HG03175 (cell line): ENCODE measurements at regions not wholly inside any gene's neighbourhood (a gene's known extent, or its start where the extent isn't known, plus 50 kb on each side); places are given as distances from the start of the nearest gene placed in this dataset.

Experiments used
- ATAC-seq: cut with Tn5 transposase; IDR thresholded peaks from one replicate; pipeline ENCODE4 v1.9.1; 2021; ENCODE audit warnings: mild to moderate bottlenecking, moderate library complexity; ENCODE audit not compliant: unreplicated experiment

DNA sequence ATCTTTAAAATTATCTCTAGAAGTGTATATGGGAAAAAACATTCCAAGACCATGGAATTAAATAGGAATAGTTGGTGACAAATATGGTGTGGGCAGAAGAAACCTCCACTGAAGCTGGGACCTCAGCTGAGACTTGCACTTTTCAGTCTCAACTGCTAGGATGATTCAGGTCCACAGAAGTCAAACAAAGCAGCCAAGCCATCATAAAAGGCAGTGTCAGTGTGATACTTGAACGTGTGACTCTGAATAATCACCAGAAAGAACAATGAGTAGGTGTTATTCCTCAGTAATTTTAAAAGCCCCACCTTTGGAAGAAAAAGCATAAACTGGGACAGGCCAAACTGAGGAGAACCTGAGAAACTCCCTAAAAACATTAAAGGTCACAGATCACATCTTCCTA lies 90.7 kb downstream of the ZNF281 start:
- no peak for ATAC-seq

DNA sequence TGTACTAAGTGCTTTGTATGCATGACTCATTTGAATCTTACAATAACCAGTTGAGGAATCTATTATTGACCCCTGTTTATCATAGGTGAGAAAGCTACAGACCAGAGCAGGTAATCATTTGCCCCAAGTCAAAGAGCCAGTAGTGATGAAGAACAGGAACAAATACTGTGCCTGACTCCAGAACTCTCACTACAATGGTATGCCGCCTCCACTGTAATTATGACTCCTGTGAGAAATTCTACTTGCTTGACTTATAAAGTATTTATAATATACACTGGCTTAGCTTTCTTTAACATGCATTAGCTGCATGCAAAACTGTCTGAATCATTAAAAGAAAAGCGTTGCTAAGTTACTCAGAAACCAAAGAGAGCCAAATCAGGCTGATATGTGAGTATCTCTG lies 92.6 kb downstream of the ZNF281 start:
- ATAC-seq: no peak

DNA sequence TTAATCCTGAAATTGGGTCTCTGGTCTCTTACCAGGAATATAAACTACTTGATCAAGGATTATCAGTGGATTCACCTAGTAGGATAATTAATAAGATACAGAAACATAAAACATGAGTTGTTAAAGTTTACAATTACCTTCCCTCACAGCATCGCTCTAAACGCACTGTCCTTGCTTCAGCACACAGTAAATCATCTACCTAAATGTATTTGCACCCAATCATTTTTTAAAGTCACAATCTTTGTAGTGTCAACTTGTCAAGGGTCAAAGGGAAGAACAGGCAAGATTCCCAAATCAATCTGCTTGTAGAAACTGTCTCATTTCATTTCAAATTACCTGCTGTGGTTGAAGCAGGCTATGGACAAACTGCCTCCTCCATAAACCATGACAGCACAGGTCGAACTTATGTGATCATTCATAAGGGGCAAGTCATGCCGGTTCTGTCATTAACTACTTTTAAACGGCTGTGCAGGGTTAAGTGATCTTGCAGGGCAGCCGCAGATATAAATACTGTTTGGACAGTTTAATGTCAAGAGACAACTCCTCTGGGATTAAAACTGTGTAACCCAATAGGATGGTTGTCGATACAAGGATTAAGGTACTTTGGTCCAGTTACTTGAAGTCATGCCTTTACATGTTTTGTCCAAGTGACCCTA lies 93.6 kb downstream of the ZNF281 start:
- no peak for ATAC-seq

DNA sequence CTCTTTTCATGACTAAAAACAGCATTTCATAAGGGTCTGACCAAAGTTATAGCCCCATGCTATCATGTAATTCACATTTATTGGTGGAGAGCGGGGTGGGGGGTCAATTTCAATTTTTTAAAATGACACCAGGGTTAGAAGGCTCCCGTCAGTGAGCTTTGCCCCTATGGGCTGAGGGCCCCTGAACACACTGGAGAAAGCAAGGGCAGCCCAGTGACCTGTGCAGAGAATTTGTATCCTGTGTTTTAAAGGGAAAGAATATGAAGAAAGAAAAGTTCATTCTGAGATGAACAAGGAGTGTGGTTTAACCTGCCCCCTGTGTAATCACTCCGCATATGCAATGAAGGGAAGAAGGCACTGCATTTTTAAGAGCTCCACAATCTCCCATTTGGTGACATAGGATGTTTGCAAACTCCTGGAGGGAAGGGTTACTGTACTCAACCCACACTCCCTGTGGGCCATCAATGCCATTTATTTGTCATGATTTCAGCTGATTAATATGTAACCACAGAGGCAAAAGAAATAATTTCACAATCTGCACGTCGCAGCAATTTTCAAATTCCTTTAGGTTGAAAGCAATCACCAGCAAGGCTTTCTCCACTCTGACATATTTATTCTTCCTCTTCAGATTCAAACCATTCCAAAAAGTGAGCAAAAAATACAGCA lies 95.6 kb downstream of the ZNF281 start:
- no peak for ATAC-seq

DNA sequence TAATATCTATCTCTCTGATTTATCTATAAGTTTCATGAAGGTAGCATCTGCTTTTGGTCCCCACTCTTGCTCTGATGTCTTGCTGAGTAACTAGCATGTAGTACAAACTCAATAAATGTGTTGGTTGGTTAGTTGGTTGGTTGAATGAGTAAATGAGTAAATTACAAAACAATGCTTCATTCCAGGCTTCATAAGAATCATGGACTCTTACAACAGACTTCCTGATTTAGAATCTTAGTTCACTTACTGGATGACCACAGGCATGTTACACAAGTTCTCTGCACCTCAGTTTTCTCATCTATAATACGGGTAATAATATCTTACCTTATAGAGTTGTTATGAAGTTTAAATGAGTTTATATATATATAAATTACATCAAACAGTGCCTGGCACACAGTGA lies 98.6 kb downstream of the ZNF281 start:
- ATAC-seq: no peak

DNA sequence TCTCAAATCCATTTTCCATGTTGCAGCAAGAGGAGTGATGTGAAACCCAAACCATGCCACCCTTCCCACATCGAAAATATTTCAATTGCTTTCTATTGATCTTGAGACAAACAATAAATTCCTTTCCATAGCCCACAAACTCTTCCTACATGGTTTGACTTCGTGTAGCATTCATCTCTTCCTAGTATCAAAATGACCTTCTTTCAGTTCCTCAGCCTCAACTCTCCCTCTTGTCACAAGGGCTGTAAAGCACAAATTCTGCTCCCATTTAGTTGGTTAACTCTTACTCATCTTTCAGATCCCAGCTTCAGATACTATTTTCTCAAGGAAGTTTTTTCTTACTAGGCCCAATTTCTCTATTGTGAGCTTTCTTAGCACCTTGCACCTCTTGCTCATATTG lies 99.0 kb downstream of the ZNF281 start:
- ATAC-seq: no peak

DNA sequence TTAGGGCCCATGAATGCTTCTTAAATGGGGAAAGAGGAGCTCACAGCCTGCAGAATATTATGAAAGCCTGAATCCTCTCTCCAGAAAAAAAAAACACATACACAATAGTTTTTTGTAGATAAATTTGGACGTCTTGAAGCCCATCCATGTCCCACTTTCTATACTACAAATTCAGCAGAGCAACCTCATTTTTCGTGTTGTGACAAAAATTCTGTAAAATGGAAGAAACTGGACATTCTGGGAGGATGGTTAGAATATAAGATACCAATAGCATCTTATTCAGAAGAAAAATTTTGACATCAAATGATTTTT lies 102.1 kb downstream of the ZNF281 start:
- ATAC-seq: no peak

DNA sequence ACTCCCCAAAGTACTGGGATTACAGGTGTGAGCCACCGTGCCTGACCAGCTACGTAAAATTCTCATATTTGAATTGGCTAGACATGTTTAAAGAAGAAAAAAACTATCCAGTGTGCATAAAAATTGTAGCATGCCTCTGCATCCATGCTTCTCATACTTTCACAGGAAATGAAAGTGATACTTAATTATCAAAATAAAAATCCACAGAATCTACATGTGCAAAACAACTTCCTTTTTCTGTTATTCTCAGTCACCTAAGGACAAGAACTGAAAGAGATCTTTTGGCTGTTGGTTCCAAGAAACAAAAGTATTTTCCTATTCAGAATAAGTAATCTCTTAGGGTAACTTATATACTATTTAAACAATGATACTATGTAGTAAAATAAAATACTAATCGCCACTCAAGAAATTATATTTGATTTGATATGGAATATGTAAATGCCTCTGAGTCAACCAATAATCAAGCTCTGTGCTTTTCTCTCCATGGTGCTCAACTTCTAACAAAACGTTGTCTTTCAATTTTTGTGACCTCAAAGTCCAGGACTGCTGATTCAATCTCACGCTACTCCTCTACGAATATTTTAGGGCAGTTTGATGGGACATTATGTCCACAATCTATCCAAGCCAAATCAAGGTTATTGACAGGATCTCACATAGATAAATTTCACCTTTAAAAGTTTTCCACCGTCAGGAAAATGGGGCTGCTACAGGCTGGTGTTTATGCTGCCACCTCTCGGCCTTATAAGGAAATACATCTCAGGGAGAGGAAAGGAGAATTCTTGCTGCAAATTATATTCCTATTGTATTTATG lies 102.7 kb downstream of the ZNF281 start:
- peak; percentile 75 for ATAC-seq

DNA sequence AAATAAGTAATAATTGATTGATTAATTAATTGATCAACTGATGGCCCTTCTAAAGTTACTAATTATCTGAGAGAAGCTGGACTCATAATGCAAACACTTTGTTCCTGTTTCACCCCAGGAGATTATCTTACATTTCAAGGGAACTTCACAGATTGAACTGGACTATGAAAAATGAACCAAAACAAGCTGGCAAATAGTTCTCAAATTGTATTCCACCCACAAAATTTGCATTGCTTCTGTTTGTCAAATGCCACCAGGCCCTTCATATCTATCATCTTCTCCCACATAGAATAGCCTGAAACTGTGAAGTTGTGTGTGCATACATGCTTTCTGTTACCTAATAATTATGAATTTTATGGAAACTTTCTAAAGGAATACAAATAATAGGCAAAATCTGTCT lies 104.0 kb downstream of the ZNF281 start:
- no peak for ATAC-seq

DNA sequence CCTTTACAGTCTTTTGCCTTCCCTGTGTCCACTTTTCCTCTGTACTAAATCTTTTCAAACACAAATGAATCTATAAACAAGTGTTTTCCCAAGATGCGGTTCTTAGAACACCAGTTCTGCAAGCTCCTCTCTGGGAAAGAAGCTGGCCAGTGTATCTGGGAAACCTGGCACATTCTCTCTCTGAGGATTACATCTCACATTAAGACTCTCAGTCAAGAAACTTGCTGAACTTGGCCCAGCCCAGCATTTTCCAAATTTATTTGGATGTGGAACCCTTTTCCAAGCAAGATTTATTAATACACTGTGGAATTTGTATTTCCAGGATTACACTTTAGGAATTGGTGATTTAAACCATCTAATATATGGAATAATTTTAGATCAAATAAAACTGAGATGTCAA lies 105.7 kb downstream of the ZNF281 start:
- ATAC-seq: no peak

DNA sequence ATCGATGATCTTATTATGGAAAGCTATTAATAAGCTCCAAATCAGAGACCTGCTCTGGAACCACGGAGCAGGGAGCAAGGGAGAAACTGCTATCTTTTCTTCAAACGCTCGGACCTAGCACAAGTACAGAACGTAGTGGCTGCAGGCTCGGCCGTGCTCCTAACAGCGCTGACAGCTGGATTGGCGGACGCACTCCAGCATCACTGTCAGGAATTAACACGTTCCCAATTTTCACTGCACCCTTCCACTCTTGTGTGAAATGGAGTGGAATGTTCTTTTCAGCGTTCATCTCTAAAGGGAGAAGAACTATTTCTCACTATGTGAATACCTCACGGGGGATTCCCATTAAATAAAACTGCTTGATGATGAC lies 106.9 kb downstream of the ZNF281 start:
- ATAC-seq: no peak

DNA sequence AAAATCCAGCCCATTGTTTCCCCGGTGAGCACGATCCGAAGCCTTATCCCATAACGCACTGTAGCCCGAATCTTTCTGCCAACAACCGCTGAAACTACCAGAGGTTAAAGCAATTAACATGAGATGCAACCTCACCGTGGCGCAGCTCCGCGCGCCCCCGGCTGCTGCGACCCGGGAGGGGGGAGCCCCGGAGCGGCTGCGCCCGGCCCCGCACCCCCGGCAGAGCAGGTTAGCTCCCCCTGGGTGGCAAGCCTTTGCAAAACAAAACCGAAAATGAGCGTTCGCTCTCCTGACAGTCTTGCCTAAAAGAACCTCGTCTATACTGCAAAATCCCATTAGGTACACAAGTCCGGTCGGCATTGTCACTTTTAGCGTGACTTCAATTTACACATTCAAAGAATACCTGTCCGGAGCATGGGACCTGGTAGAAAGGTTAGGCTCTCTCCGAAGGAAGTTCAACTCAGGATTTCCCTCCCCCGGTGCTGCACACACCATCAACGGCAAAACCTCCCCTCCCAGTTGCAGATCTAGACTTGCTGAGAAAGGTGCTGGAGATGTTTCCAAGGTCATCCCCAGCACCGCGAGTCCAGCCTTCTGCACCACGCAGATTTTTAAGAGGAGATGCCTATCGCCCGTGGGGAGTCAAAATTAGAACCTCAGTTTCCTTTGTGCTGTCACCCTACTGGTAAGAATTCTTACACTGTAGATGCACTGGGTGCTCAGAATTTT lies 107.5 kb downstream of the ZNF281 start:
- peak; percentile 58 for ATAC-seq

DNA sequence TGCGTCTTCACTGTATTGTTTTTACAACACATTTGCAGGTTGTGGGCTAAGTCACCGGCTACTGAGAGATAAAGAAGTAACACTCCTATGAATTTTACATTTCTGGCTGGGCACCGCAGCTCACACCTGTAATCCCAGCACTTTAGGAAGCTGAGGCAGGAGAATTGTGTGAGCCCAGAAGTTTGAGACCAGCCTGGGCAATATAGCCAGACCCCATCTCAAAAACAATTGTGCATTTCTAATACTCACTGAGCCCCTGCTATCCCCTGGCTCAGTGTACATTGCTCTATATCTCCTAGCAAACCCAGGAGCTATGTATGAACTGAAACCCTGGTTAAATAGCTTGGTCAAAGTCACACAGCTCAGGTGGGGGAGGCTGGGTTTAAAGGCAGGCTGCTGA lies 108.7 kb downstream of the ZNF281 start:
- no peak for ATAC-seq

DNA sequence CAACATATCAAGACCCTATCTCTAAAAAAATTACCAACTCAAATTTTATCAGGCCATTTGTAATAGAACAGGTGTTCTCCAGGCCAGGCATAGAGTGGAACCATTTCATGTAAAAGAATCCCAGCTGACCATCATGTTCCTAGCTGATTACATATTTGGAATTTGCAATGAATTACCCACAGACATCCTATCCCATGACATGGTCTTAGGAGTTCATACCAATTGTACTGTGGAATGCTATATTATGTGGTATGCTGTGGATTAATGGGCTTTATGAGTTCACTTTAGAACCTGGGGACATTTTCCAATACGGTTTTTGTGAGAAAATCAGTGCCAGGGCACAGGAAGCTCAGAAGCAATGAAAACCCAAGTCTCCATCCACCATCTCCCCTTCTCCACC lies 110.3 kb downstream of the ZNF281 start:
- ATAC-seq: no peak

DNA sequence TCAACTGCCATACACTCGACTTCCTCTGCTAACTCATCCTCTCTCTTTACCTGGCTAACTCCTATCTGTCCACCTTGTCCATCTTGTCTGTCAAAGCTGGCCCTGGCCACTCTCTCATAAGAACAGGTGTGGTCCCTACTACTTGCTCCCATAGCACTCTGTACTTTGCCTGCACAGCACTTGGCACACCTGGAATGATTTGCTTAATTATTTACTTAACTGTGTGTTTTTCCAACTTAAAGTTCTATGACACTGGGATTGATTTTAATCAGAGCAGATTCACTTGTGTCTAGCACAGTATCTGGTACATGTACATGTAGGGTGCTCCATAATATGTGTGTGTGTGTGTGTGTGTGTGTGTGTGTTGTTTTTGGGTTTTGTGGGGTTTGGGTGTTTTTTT lies 111.6 kb downstream of the ZNF281 start:
- no peak for ATAC-seq

DNA sequence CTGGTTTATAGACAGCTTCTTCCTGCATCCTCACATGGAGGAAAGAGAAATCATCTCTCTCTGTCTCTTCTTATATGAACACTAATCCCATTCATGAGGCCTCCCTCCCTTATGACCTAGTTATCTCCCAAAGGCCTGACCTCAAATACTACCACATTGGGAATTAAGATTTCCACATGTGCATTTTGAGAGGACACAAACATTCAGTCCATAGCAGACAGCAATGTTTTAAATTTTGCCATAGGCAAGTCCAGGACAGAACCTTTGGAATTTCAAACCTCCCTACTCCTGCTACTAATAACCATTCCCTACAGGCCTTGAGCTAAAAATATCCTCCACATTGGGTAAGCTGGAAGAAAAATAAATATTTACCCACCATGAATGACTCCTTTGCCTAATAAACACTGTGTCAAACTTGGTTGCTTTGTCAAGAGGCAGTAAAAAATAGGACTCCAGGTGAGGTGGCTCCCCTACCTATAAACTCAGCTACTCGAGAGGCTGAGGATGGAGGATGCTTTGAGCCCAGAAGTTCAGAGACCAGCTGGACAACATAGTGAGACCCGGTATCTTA lies 113.7 kb downstream of the ZNF281 start:
- no peak for ATAC-seq

DNA sequence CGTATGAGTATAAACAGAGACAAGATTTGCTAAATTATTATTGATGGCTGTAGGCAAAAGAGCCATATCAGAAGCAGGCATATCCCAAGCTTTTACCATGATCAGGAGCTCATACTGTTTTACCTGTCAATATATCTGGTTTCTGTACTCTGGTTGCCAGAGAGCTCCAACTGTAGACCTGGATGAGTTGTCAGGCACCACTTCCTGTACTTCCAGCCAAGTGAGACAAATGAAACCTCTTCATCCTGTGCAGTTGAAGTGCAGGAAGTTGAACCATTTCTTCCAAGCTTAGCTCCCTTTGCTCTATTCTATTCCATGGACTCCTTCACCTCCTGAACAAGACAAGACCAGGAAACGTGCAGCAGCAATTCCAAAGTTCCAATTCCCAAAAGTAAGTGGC lies 115.6 kb downstream of the ZNF281 start:
- ATAC-seq: no peak

DNA sequence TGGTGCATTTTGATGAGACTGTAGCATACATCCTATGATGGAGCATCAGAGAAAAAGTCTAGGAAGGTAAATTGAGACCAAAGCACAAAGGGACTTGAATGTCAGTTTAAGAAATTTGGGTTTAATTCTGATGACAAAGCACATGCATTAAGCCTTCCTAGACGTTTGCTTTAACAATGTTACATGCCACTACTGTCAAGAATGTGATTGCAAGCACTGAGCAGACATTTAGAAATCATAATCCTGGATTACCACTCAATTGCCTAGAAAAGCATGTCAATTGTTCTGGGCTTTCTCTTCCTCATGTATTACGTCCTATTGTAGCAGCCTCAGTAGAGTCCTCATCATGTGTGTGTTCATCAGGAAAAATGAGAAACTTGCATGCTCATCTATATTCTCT lies 117.1 kb downstream of the ZNF281 start:
- no peak for ATAC-seq

DNA sequence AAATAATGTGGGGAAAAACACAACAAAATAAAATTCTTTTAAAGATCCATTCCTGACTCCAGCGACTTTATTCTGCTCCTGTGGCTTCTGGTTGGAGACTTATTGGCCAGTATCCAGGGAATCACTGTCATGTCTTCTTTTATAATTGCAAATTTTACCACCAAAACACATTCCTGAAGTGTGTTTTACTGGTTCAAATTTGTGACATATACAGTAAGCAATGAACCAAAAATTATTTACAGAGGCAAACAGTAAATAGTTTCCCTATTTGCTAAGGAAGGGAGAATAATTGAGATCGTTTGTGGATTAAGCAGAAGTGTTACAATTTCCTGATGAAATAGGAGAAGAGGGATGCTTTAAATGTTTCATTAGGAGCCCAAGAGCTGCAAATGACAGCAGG lies 118.7 kb downstream of the ZNF281 start:
- ATAC-seq: no peak

DNA sequence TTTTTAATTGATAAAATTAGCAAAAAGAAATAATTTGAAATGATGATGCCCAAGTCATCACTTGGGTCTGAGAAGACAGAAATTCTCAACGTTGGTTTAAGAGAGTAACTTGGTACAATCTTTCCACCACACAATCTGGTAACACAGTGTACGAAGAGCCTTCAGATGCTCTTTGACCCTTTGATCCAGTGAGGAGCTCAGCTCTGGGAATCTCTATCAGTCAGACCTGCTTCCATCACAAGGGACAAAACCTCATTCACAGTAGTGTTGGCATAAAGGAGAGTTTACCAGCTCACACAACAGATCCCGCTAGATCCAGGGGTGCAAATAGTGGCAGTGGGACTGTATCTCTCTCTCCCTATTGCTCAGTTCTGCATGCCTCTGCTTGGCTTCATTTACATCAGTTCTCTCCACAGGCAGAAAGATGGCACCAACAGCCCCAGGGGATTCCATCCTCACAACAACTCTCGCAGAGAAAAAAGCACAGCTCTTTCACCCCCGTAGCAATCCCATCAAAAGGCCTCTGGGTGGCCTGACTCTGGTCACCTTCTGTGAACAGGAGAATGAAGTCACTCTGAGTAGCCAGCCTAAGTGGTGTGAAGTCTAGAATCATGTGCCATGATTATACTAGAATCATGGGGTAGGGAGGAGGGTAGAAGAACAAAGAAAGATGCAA lies 119.7 kb downstream of the ZNF281 start:
- ATAC-seq: peak; percentile 43

DNA sequence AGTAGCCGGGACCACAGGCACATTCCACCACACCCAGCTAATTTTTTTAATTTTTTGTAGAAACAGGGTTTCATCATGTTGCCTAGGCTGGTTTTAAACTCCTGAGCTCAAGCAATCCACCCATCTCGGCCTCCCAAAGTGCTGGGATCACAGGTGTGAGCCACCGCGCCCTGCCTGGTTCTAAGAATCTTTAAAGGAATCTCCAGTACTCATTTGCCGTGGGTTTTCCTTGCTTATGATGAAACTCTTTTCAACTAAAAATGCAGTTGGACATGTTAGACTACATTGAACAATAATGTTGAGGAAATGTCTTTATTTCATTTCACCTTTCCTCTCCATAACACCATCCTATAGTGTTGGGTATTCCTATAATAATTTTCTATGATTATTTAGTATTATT lies 121.6 kb downstream of the ZNF281 start:
- ATAC-seq: no peak
